Left lung (tissue), 4 donors: ENCODE measurements at regions not wholly inside any gene's neighbourhood (a gene's known extent, or its start where the extent isn't known, plus 50 kb on each side); places are given as distances from the start of the nearest gene placed in this dataset.

Source experiments
- ATAC-seq: fragments of 200-7000 bp; cut with Tn5 transposase; one replicate; pipeline ENCODE4 v1.9.1; 2020; ENCODE audit warnings: moderate library complexity
- DNase-seq, 4 donors: peaks; one replicate each; pipeline ENCODE4 v3.0.0-alpha.2; 2013 to 2020
- H3K27ac ChIP-seq, 2 donors: fragments of 200-600 bp; sonication (generic) in 1 of 2; one replicate each; pipeline versions ENCODE4 v1.5.0 to v1.8.0; 2020 to 2021
- H3K27me3 ChIP-seq, 2 donors: fragments of 200-600 bp; sonication (generic) in 1 of 2; one replicate each; pipeline versions ENCODE4 v1.5.0 to v1.8.0; 2020 to 2021
- H3K36me3 ChIP-seq, 2 donors: fragments of 200-600 bp; sonication (generic) in 1 of 2; one replicate each; pipeline versions ENCODE4 v1.5.0 to v1.8.0; 2020 to 2021
- H3K4me1 ChIP-seq, 2 donors: fragments of 200-600 bp; one replicate each; pipeline ENCODE4 v1.8.0; 2021
- H3K4me3 ChIP-seq, 2 donors: fragments of 200-600 bp; sonication (generic) in 1 of 2; one replicate each; pipeline versions ENCODE4 v1.5.0 to v1.8.0; 2020 to 2021; ENCODE audit warnings: mild to moderate bottlenecking in 1 of 2
- H3K9me3 ChIP-seq, 2 donors: fragments of 200-600 bp; sonication (generic) in 1 of 2; one replicate each; pipeline versions ENCODE4 v1.5.0 to v1.8.0; 2020 to 2021
- intact Hi-C, 2 donors: fragments of 100-400 bp; cut with DNase I; formaldehyde crosslinking; loops; one replicate each; pipeline versions ENCODE4 v1.11.2 to v1.14.2; 2022
- TF ChIP-seq, protein P1 (sequence below), 2 donors: fragments of 200-600 bp; sonication (generic) in 1 of 2; IDR thresholded peaks; one replicate each; pipeline versions ENCODE4 v1.5.0 to v1.8.0; 2021; ENCODE audit warnings: antibody characterized with exemption in 2 of 2
- donor health status: DM: no; HTN: yes; CAD: no.
- donor health status: DM: no; HTN: no; CAD: no.

- no peaks in the 10 kb centered on the region for H3K4me1 ChIP-seq
- no peaks in the 10 kb centered on the region for H3K36me3 ChIP-seq
- DNase-seq (no peak), ATAC-seq (no peak)
- intact Hi-C loops, result no loop called here
- no peaks in the 10 kb centered on the region for H3K27me3 ChIP-seq
- peaks cover 0 to 2% of the 10 kb centered on the region in 2 donors for H3K9me3 ChIP-seq
- H3K27ac ChIP-seq, result no peak overlapping the region
- H3K4me3 ChIP-seq, result no peak overlapping the region
- TF ChIP-seq, protein P1, sequence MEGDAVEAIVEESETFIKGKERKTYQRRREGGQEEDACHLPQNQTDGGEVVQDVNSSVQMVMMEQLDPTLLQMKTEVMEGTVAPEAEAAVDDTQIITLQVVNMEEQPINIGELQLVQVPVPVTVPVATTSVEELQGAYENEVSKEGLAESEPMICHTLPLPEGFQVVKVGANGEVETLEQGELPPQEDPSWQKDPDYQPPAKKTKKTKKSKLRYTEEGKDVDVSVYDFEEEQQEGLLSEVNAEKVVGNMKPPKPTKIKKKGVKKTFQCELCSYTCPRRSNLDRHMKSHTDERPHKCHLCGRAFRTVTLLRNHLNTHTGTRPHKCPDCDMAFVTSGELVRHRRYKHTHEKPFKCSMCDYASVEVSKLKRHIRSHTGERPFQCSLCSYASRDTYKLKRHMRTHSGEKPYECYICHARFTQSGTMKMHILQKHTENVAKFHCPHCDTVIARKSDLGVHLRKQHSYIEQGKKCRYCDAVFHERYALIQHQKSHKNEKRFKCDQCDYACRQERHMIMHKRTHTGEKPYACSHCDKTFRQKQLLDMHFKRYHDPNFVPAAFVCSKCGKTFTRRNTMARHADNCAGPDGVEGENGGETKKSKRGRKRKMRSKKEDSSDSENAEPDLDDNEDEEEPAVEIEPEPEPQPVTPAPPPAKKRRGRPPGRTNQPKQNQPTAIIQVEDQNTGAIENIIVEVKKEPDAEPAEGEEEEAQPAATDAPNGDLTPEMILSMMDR (IDR thresholded peaks at IDR 0.05), result no peak
Observed at GRCh38 chr6:927157-927556, 234.2 kb upstream of the EXOC2 start.

DNA sequence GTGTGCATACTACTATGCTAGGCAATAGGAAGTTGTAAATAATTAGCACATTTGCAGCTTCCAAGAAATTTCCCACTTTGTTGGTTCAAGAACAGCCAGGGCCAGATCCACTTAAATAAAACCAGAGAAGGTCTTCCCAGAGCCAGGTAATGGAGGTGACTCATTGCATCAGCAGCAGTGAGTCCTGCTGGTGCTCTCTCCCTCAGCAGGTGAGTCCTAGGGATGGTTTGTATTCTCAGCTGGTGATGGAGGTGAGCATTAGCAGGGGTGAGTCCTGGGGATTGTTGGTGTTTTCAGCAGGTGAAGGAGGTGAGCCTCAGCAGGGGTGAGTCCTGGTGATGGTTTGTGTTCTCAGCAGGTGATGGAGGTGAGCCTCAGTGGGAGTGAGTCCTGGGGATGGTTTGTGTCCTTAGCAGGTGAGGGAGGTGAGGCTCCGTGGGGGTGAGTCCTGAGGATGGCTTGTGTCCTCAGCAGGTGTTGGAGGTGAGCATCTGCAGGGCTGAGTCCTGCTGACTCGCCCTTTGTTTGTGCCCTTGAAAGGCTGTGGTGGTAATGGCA, 232.8 kb upstream of the EXOC2 start:
- no peaks in the 10 kb centered on the region for H3K27me3 ChIP-seq
- H3K27ac ChIP-seq, result no peak overlapping the region
- TF ChIP-seq, protein P1 (IDR thresholded peaks at IDR 0.05), result no peak
- no peaks in the 10 kb centered on the region for H3K36me3 ChIP-seq
- ATAC-seq (no peak), DNase-seq (no peak)
- intact Hi-C loops, result no loop called here
- H3K9me3 ChIP-seq, result peaks cover 0 to 16% of the 10 kb centered on the region in 2 donors
- no peak overlapping the region for H3K4me3 ChIP-seq
- H3K4me1 ChIP-seq, result no peaks in the 10 kb centered on the region

GRCh38 chr6:924661-925060, 231.7 kb upstream of the EXOC2 start:
- intact Hi-C loops, result no loop called here
- no peak for DNase-seq

GRCh38 chr6:921400-921799, 228.5 kb upstream of the EXOC2 start:
- Histone ChIP-seq H3K4me3 (no peak overlapping the region), H3K36me3 (no peaks in the 10 kb centered on the region), H3K27ac (no peak overlapping the region), H3K27me3 (no peaks in the 10 kb centered on the region), H3K9me3 (peaks cover 0 to 37% of the 10 kb centered on the region in 2 donors), H3K4me1 (no peaks in the 10 kb centered on the region)
- ATAC-seq, result no peak
- intact Hi-C loops, result no loop called here
- TF ChIP-seq, protein P1 (IDR thresholded peaks at IDR 0.05), result no peak
- no peak for DNase-seq

More at GRCh38 chr6:924661-925060, 231.7 kb upstream of the EXOC2 start:
- TF ChIP-seq, protein P1 (IDR thresholded peaks at IDR 0.05), result no peak
- H3K4me1 ChIP-seq, result no peaks in the 10 kb centered on the region
- no peaks in the 10 kb centered on the region for H3K27me3 ChIP-seq
- no peak for ATAC-seq
- peaks cover 0 to 27% of the 10 kb centered on the region in 2 donors for H3K9me3 ChIP-seq
- no peaks in the 10 kb centered on the region for H3K36me3 ChIP-seq
- no peak overlapping the region for H3K4me3 ChIP-seq
- no peak overlapping the region for H3K27ac ChIP-seq

- Histone ChIP-seq H3K4me1 (no peaks in the 10 kb centered on the region), H3K4me3 (no peak overlapping the region), H3K27ac (no peak overlapping the region), H3K36me3 (no peaks in the 10 kb centered on the region), H3K27me3 (no peaks in the 10 kb centered on the region), H3K9me3 (peaks cover 0 to 37% of the 10 kb centered on the region in 2 donors)
- intact Hi-C loops, result no loop called here
- DNase-seq (no peak), ATAC-seq (no peak)
- TF ChIP-seq, protein P1 (IDR thresholded peaks at IDR 0.05), result no peak
Observed at GRCh38 chr6:920512-920911, 227.6 kb upstream of the EXOC2 start.
